GM12878 (cell line): ENCODE measurements at regions not wholly inside any gene's neighbourhood (a gene's known extent, or its start where the extent isn't known, plus 50 kb on each side); places are given as distances from the start of the nearest gene placed in this dataset.

Experiments used
- ATAC-seq: fragments of 200-7000 bp; cut with Tn5 transposase; 3 replicates; pipeline ENCODE4 v1.9.1; 2020; ENCODE audit warnings: mild to moderate bottlenecking, moderate library complexity
- BruUV-seq: library from RNA; stranded (reverse); fragments of 400-500 nt; replicated peaks from 2 replicates; lab custom pipeline; 2021; lab: Mats Ljungman, UMichigan
- CTCF ChIA-PET: fragments of 300-600 bp; sonication (Branson Sonifier 250); formaldehyde crosslinking; extraction: SDS; loops from one replicate; lab custom pipeline; 2021; ENCODE audit warnings: inconsistent platforms; lab: Yijun Ruan, JAX
- POLR2A ChIA-PET: fragments of 350-600 bp; formaldehyde crosslinking; extraction: SDS; loops from one replicate; lab custom pipeline; 2021; ENCODE audit warnings: inconsistent platforms; lab: Charles Lee
- RAD21 ChIA-PET: fragments of 300-600 bp; sonication (Branson Sonifier 250); formaldehyde crosslinking; loops from one replicate; lab custom pipeline; 2023; ENCODE audit warnings: antibody characterized with exemption; ENCODE audit not compliant: unreplicated experiment; lab: Charles Lee
- SMC1A ChIA-PET: fragments of 300-600 bp; sonication (Branson Sonifier 250); formaldehyde crosslinking; loops from one replicate; lab custom pipeline; 2023; ENCODE audit not compliant: unreplicated experiment, uncharacterized antibody; lab: Charles Lee
- DNase-seq: peaks from one replicate; pipeline ENCODE4 v3.0.0-alpha.2; 2011; ENCODE audit warnings: low read depth, low spot score
- FAIRE-seq: peaks from 3 replicates; lab custom pipeline; 2011; peaks lifted over from hg19 to GRCh38; lab: Jason Lieb, UNC
- H2AFZ ChIP-seq: 2 replicates; pipeline ENCODE4 v1.6.0; 2011; ENCODE audit warnings: low read depth, low read length, control low read depth; ENCODE audit not compliant: control insufficient read depth
- H3K27ac ChIP-seq: 2 replicates; pipeline ENCODE4 v1.5.1; 2011; ENCODE audit warnings: control low read depth; ENCODE audit not compliant: control insufficient read depth, insufficient read depth
- H3K27me3 ChIP-seq, 2 experiments: replicated peaks in 1 of 2; 2 replicates each; pipeline versions ENCODE4 v1.6.0 to v1.6.1; 2011; ENCODE audit warnings: low read length in 1 of 2; ENCODE audit not compliant: control insufficient read depth in 2 of 2, insufficient read depth in 2 of 2
- H3K36me3 ChIP-seq, 2 experiments: 2 replicates each; pipeline ENCODE4 v1.5.1; 2011; ENCODE audit warnings: low read length in 1 of 2; ENCODE audit not compliant: control insufficient read depth in 2 of 2, insufficient read depth in 2 of 2
- H3K4me1 ChIP-seq: 2 replicates; pipeline ENCODE4 v1.6.1; 2011; ENCODE audit warnings: mild to moderate bottlenecking, low read length, moderate library complexity, mixed read lengths; ENCODE audit not compliant: control insufficient read depth, insufficient read depth
- H3K4me2 ChIP-seq: 2 replicates; pipeline ENCODE4 v1.6.0; 2011; ENCODE audit warnings: control low read depth; ENCODE audit not compliant: control insufficient read depth, insufficient read depth
- H3K4me3 ChIP-seq: fragments of 200-600 bp; sonication (generic); 2 replicates; pipeline ENCODE4 v1.5.1; 2016
- H3K79me2 ChIP-seq: 2 replicates; pipeline ENCODE4 v1.6.0; 2011; ENCODE audit warnings: low read length; ENCODE audit not compliant: control insufficient read depth, insufficient read depth
- H3K9ac ChIP-seq: 2 replicates; pipeline ENCODE4 v1.8.0; 2011; ENCODE audit warnings: low read length, control low read depth, mixed read lengths; ENCODE audit not compliant: control insufficient read depth, insufficient read depth
- H3K9me3 ChIP-seq: replicated peaks from 3 replicates; pipeline ENCODE4 v1.5.1; 2011; ENCODE audit warnings: mild to moderate bottlenecking, low read length; ENCODE audit not compliant: control insufficient read depth, insufficient read depth
- H4K20me1 ChIP-seq: 2 replicates; pipeline ENCODE4 v1.6.0; 2011; ENCODE audit not compliant: control insufficient read depth, insufficient read depth
- NR2F1 ChIP-seq: fragments of 450-650 bp; conservative IDR thresholded peaks from 2 replicates; pipeline ENCODE4 v1.6.1; 2017; ENCODE audit warnings: mild to moderate bottlenecking
- PML ChIP-seq: IDR thresholded peaks from 2 replicates; pipeline ENCODE4 v1.6.1; 2012; ENCODE audit warnings: low read length, inconsistent platforms
- RAD21 ChIP-seq: IDR thresholded peaks from 2 replicates; pipeline ENCODE4 v1.6.1; 2011; ENCODE audit warnings: mild to moderate bottlenecking, low read depth, low read length, moderate library complexity; ENCODE audit not compliant: insufficient read depth
- RBBP5 ChIP-seq: fragments of 200-600 bp; sonication (generic); conservative IDR thresholded peaks from 2 replicates; pipeline ENCODE4 v1.6.1; 2016
- YBX1 ChIP-seq: fragments of 450-650 bp; IDR thresholded peaks from 2 replicates; pipeline ENCODE4 v1.6.1; 2016; ENCODE audit warnings: antibody characterized with exemption
- ZNF592 ChIP-seq: fragments of 450-650 bp; IDR thresholded peaks from 2 replicates; pipeline ENCODE4 v1.6.1; 2017; ENCODE audit warnings: mild to moderate bottlenecking, moderate library complexity
- WGBS: methylation state at CpG from one replicate; pipeline ENCODE4 v1.1.6; 2016; ENCODE audit warnings: low lambda C conversion rate; ENCODE audit not compliant: insufficient replicate concordance, insufficient coverage; ENCODE audit errors: missing lambda C conversion rate; 5-methylcytosine and 5-hydroxymethylcytosine counted together
- in situ Hi-C: fragments of 300-500 bp; cut with MboI; formaldehyde crosslinking; loops from 9 replicates; pipeline ENCODE4 v1.14.3; 2018; ENCODE audit warnings: mixed read lengths
- intact Hi-C: fragments of 100-400 bp; cut with micrococcal nuclease; formaldehyde crosslinking; loops from one replicate; pipeline ENCODE4 v1.14.2; 2022; ENCODE audit not compliant: unreplicated experiment
- TF ChIP-seq, protein P1 (sequence below): IDR thresholded peaks from 2 replicates; pipeline ENCODE4 v1.6.1; 2012; ENCODE audit warnings: low read depth, low read length, improper control_type of control experiment

GRCh38 chr10:109104806-109105205 lies 818.5 kb downstream of the XPNPEP1 start:
- ChIA-PET CTCF (no interaction called here), POLR2A (no interaction called here), RAD21 (no interaction called here), SMC1A (interaction anchor here (1.0 kb wide), 1 partner anchor 18 kb away, joined by 4 read pairs; no protein-coding TSS in a partner anchor)
- FAIRE-seq (no peak), DNase-seq (no peak), ATAC-seq (no peak)
- no peaks in the 10 kb centered on the region for H3K79me2 ChIP-seq
- H4K20me1 ChIP-seq, result no peaks in the 10 kb centered on the region
- H2AFZ ChIP-seq, result no peak overlapping the region
- H3K9ac ChIP-seq, result no peak overlapping the region
- no peaks in the 10 kb centered on the region for H3K9me3 ChIP-seq
- no peak for TF ChIP-seq YBX1
- TF ChIP-seq, protein P1, sequence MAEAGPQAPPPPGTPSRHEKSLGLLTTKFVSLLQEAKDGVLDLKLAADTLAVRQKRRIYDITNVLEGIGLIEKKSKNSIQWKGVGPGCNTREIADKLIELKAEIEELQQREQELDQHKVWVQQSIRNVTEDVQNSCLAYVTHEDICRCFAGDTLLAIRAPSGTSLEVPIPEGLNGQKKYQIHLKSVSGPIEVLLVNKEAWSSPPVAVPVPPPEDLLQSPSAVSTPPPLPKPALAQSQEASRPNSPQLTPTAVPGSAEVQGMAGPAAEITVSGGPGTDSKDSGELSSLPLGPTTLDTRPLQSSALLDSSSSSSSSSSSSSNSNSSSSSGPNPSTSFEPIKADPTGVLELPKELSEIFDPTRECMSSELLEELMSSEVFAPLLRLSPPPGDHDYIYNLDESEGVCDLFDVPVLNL, result no peak
- no peak for TF ChIP-seq RBBP5
- no peak for TF ChIP-seq ZNF592
- TF ChIP-seq PML, result no peak
- TF ChIP-seq NR2F1, result no peak
- TF ChIP-seq RAD21, result no peak
- intact Hi-C loops, result no loop called here
- no peaks in the 10 kb centered on the region for H3K36me3 ChIP-seq
- WGBS, result 41% methylated on average over 2 of the region's 2 CpGs
- H3K4me1 ChIP-seq, result no peaks in the 10 kb centered on the region
- no peak overlapping the region for H3K4me2 ChIP-seq
- BruUV-seq, result no TSS peak
- no peaks in the 10 kb centered on the region for H3K27me3 ChIP-seq
- in situ Hi-C loops, result no loop called here
- H3K27ac ChIP-seq, result no peak overlapping the region
- no peak overlapping the region for H3K4me3 ChIP-seq
